HCT116 (cell line): ENCODE measurements at regions not wholly inside any gene's neighbourhood (a gene's known extent, or its start where the extent isn't known, plus 50 kb on each side); places are given as distances from the start of the nearest gene placed in this dataset.

Source experiments
- POLR2A ChIP-seq: IDR thresholded peaks from 2 replicates; pipeline ENCODE4 v1.7.0; 2011; ENCODE audit warnings: borderline replicate concordance; ENCODE audit not compliant: insufficient read depth, insufficient read length; ENCODE audit errors: extremely low read depth
- POLR2AphosphoS5 ChIP-seq: IDR thresholded peaks from 2 replicates; pipeline ENCODE4 v1.6.1; 2011; ENCODE audit warnings: mild to moderate bottlenecking, low read depth, low read length, moderate library complexity
- SIN3A ChIP-seq: IDR thresholded peaks from 2 replicates; pipeline ENCODE4 v1.6.1; 2012; ENCODE audit warnings: low read depth
- TF ChIP-seq, protein P1 (sequence below), 3 experiments: fragments of 200-600 bp in 1 of 3; sonication (generic) in 1 of 3; IDR thresholded peaks in 2 of 3; conservative IDR thresholded peaks in 1 of 3; 2 replicates each; pipeline ENCODE4 v1.5.1; 2012 to 2017; ENCODE audit warnings: low read depth in 2 of 3, low read length in 2 of 3, antibody characterized with exemption in 1 of 3, borderline replicate concordance in 1 of 3, control low read depth in 1 of 3, mild to moderate bottlenecking in 1 of 3, mixed read lengths in 1 of 3, mixed run types in 1 of 3, moderate library complexity in 1 of 3; ENCODE audit not compliant: insufficient read depth in 1 of 3

- TF ChIP-seq, protein P1, sequence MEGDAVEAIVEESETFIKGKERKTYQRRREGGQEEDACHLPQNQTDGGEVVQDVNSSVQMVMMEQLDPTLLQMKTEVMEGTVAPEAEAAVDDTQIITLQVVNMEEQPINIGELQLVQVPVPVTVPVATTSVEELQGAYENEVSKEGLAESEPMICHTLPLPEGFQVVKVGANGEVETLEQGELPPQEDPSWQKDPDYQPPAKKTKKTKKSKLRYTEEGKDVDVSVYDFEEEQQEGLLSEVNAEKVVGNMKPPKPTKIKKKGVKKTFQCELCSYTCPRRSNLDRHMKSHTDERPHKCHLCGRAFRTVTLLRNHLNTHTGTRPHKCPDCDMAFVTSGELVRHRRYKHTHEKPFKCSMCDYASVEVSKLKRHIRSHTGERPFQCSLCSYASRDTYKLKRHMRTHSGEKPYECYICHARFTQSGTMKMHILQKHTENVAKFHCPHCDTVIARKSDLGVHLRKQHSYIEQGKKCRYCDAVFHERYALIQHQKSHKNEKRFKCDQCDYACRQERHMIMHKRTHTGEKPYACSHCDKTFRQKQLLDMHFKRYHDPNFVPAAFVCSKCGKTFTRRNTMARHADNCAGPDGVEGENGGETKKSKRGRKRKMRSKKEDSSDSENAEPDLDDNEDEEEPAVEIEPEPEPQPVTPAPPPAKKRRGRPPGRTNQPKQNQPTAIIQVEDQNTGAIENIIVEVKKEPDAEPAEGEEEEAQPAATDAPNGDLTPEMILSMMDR (IDR thresholded peaks at IDR 0.05 in 2 of 3, conservative IDR thresholded peaks at IDR 0.05 in 1 of 3; ENCODE audit: borderline replicate concordance in 1 of 3, insufficient read depth in 1 of 3, low read depth in 2 of 3, low read length in 2 of 3), result no peak
- no peak for TF ChIP-seq POLR2AphosphoS5
- TF ChIP-seq POLR2A, result no peak
- no peak for TF ChIP-seq SIN3A
Observed at GRCh38 chr2:128452024-128452411, 133.3 kb upstream of the HS6ST1 start.
